ENCODE measurements at regions not wholly inside any gene's neighbourhood (a gene's known extent, or its start where the extent isn't known, plus 50 kb on each side); places are given as distances from the start of the nearest gene placed in this dataset.
"Not testable (repeated sequence)": the region's sequence is repeated elsewhere in the genome, so short reads cannot be mapped to it uniquely, and the experiment has no call there.

- DNase-seq: no peak
These were observed 119.4 kb downstream of the TNFSF18 start for GRCh38 chr1:172931340-172931739.

GRCh38 chr1:172931761-172932160 is 119.0 kb downstream of the TNFSF18 start:
- DNase-seq: no peak

GRCh38 chr1:172932981-172933380 is 117.8 kb downstream of the TNFSF18 start:
- no peak for DNase-seq

- no peak for DNase-seq
These were observed 116.4 kb downstream of the TNFSF18 start for GRCh38 chr1:172934417-172934762.

- DNase-seq: no peak
These were observed 115.6 kb downstream of the TNFSF18 start for GRCh38 chr1:172935062-172935592.

GRCh38 chr1:172936088-172936645 is 114.6 kb downstream of the TNFSF18 start:
- DNase-seq: no peak

- no peak for DNase-seq
These were observed 112.1 kb downstream of the TNFSF18 start for GRCh38 chr1:172938681-172939080.

GRCh38 chr1:172939475-172939874 is 111.3 kb downstream of the TNFSF18 start:
- no peak for DNase-seq

GRCh38 chr1:172940174-172940855 is 110.4 kb downstream of the TNFSF18 start:
- DNase-seq: no peak

GRCh38 chr1:172941471-172941870 is 109.3 kb downstream of the TNFSF18 start:
- no peak for DNase-seq

- DNase-seq: no peak
These were observed 108.8 kb downstream of the TNFSF18 start for GRCh38 chr1:172941945-172942344.

- DNase-seq: not testable (repeated sequence)
These were observed 107.6 kb downstream of the TNFSF18 start for GRCh38 chr1:172943138-172943537.

GRCh38 chr1:172944931-172945330 is 105.8 kb downstream of the TNFSF18 start:
- DNase-seq: no peak

GRCh38 chr1:172946814-172947507 is 103.8 kb downstream of the TNFSF18 start:
- DNase-seq: no peak

- DNase-seq: no peak
These were observed 102.3 kb downstream of the TNFSF18 start for GRCh38 chr1:172948457-172948856.

GRCh38 chr1:172949096-172949495 is 101.6 kb downstream of the TNFSF18 start:
- no peak for DNase-seq

GRCh38 chr1:172950528-172950927 is 100.2 kb downstream of the TNFSF18 start:
- DNase-seq: no peak

GRCh38 chr1:172951730-172952365 is 98.9 kb downstream of the TNFSF18 start:
- no peak for DNase-seq

- DNase-seq: no peak
These were observed 98.2 kb downstream of the TNFSF18 start for GRCh38 chr1:172952516-172952915.

GRCh38 chr1:172954476-172955150 is 96.1 kb downstream of the TNFSF18 start:
- DNase-seq: no peak

GRCh38 chr1:172955161-172955815 is 95.5 kb downstream of the TNFSF18 start:
- DNase-seq: no peak

GRCh38 chr1:172956871-172957270 is 93.9 kb downstream of the TNFSF18 start:
- no peak for DNase-seq

Measured in activated CD4-positive, alpha-beta T cell treated with anti-CD3 and anti-CD28 coated beads, Interleukin-2, amount 50 U/mL, for 16 hours (primary cell).